Adrenal gland (tissue), 9 donors: ENCODE measurements at regions not wholly inside any gene's neighbourhood (a gene's known extent, or its start where the extent isn't known, plus 50 kb on each side); places are given as distances from the start of the nearest gene placed in this dataset.
A peak's percentile ranks its signal among the peaks of the same experiment; 100 is the strongest.

Experiments
- DNase-seq, 7 donors: peaks; one replicate each; pipeline ENCODE4 v3.0.0-alpha.2; 2019 to 2020
- H3K27ac ChIP-seq, 5 donors: fragments of 200-600 bp; sonication (generic) in 4 of 5; 1 replicate in 3 of 5; 2 replicates in 2 of 5; pipeline versions ENCODE4 v1.5.1 to v1.8.0; 2016 to 2020; ENCODE audit warnings: mild to moderate bottlenecking in 1 of 5
- H3K27me3 ChIP-seq: fragments of 200-600 bp; 2 replicates; pipeline ENCODE4 v1.8.0; 2021
- H3K36me3 ChIP-seq, 2 donors: fragments of 200-600 bp; replicated peaks in 1 of 2; 1 replicate in 1 of 2; 2 replicates in 1 of 2; pipeline versions ENCODE4 v1.5.1 to v1.8.0; 2018 to 2022
- H3K4me1 ChIP-seq, 2 donors: fragments of 200-600 bp; replicated peaks in 1 of 2; 1 replicate in 1 of 2; 2 replicates in 1 of 2; pipeline versions ENCODE4 v1.5.1 to v1.8.0; 2018 to 2021
- H3K4me3 ChIP-seq, 4 donors: fragments of 200-600 bp; sonication (generic) in 3 of 4; one replicate each; pipeline ENCODE4 v1.5.1; 2016 to 2018
- H3K9me3 ChIP-seq, 3 donors: fragments of 200-600 bp; sonication (generic) in 1 of 3; replicated peaks in 1 of 3; 1 replicate in 2 of 3; 2 replicates in 1 of 3; pipeline versions ENCODE4 v1.5.1 to v1.8.0; 2016 to 2021
- POLR2A ChIP-seq, 2 donors: fragments of 450-650 bp; IDR thresholded peaks; one replicate each; pipeline ENCODE4 v1.6.1; 2017; ENCODE audit warnings: antibody characterized with exemption in 2 of 2, mild to moderate bottlenecking in 2 of 2, moderate library complexity in 1 of 2
- WGBS, 4 donors: extraction: QIAGEN DNeasy Blood & Tissue Kit in 2 of 4; methylation state at CpG; one replicate each; pipeline versions ENCODE4 v1.1.5 to v1.1.7; 2013 to 2017; 5-methylcytosine and 5-hydroxymethylcytosine counted together
- intact Hi-C, 2 donors: fragments of 100-400 bp; cut with DNase I; formaldehyde crosslinking; loops; one replicate each; pipeline versions ENCODE4 v1.14.1 to v1.15.0; 2022 to 2023
- TF ChIP-seq, protein P1 (sequence below), 6 experiments: fragments of 450-650 bp in 4 of 6; fragments of 200-600 bp in 2 of 6; sonication (generic) in 1 of 6; IDR thresholded peaks; 1 replicate in 5 of 6; 2 replicates in 1 of 6; pipeline versions ENCODE4 v1.5.1 to v1.8.0; 2016 to 2021; ENCODE audit warnings: antibody characterized with exemption in 6 of 6, mild to moderate bottlenecking in 2 of 6, moderate library complexity in 1 of 6
- donor health status: healthy with polysubstance abuse.
- donor health status: Bipolar disorder and iron deficiency.
- donor health status: DM: yes; HTN: yes; CAD: no.
- donor health status: DM: no; HTN: no; CAD: no.
- donor health status: DM: no; HTN: no; CAD: no.

DNA sequence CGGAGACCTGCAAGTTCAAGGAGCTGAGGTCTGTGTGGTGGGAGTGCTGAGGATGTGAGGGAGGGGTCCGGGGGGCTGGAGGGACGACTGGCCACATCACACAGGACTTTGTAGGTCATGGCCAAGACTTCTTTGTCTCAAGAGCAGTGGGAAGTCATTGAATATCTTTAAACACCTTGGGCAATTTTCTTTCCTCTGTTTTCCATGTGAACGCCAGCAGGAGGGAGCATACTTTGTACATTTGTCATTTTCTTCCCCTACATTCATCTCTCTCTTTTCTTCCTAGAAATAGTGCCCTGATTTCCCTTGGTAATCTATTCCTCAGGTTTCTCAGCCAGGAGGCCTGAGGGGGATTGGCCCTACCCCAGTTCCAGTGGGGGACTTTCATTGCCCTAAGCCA is 153.7 kb upstream of the MSX2 start:
- H3K36me3 ChIP-seq, result no peaks in the 10 kb centered on the region
- H3K9me3 ChIP-seq, result no peaks in the 10 kb centered on the region
- H3K27ac ChIP-seq, result no peak overlapping the region
- no peak for TF ChIP-seq POLR2A (IDR thresholded peaks at IDR 0.05)
- TF ChIP-seq, protein P1, sequence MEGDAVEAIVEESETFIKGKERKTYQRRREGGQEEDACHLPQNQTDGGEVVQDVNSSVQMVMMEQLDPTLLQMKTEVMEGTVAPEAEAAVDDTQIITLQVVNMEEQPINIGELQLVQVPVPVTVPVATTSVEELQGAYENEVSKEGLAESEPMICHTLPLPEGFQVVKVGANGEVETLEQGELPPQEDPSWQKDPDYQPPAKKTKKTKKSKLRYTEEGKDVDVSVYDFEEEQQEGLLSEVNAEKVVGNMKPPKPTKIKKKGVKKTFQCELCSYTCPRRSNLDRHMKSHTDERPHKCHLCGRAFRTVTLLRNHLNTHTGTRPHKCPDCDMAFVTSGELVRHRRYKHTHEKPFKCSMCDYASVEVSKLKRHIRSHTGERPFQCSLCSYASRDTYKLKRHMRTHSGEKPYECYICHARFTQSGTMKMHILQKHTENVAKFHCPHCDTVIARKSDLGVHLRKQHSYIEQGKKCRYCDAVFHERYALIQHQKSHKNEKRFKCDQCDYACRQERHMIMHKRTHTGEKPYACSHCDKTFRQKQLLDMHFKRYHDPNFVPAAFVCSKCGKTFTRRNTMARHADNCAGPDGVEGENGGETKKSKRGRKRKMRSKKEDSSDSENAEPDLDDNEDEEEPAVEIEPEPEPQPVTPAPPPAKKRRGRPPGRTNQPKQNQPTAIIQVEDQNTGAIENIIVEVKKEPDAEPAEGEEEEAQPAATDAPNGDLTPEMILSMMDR (IDR thresholded peaks at IDR 0.05), result no peak
- WGBS, 4 donors, result 64 to 79% (median 76%) methylated on average over 4 of the region's 4 CpGs
- H3K4me1 ChIP-seq, result peaks cover 0 to 5% of the 10 kb centered on the region in 2 donors
- intact Hi-C loops, result no loop called here
- DNase-seq, result no peak
- no peaks in the 10 kb centered on the region for H3K27me3 ChIP-seq
- no peak overlapping the region for H3K4me3 ChIP-seq

DNA sequence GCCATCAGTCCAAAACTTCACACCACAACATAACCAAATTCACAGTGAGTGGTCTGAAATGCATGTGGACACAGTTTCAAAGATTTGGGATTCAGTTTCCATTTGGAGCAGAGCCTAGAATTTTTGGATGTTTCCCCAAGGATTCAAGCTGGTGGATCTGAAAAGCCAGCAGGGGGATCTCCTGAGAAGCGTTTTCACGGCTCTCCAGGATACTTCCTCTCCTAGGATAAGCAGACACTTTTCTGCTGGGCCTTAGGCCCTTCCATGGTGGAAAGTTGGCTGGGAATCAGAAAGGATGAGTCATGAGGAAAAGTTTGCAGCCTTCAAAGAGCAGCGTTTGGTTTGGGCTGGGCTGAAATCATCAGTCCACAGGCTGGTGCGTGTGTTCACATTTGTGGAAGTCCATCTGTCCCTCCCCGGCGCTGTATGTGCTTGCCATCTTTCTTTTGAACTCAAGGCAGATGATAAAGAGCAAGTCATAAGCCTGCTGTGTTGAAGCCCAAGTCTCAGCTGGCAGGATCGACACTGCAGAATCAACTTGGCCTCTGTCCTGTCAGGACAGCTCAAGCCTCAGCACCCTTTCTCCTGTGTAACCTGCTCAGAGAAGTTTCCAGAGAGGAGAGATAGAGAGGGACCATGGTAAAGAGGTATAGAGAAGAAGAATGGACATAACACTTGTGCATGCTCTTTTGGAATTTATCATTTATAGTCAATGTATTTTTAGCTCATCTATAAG is 152.6 kb upstream of the MSX2 start:
- H3K4me3 ChIP-seq, result no peak overlapping the region
- H3K27ac ChIP-seq, result peak overlapping the region in 2 of 5 donors; percentile 45 to 48
- H3K27me3 ChIP-seq, result peaks cover 3% of the 10 kb centered on the region
- no peaks in the 10 kb centered on the region for H3K9me3 ChIP-seq
- 16 to 32% (median 26%) methylated on average over 7 of the region's 7 CpGs for WGBS, 4 donors
- H3K4me1 ChIP-seq, result peaks cover 0 to 5% of the 10 kb centered on the region in 2 donors
- DNase-seq, result peak; percentile 79 to 88 (median 83)
- intact Hi-C loops, result no loop called here
- no peak for TF ChIP-seq POLR2A (IDR thresholded peaks at IDR 0.05)
- TF ChIP-seq, protein P1 (IDR thresholded peaks at IDR 0.05), result peak in 2 of 6 experiments; percentile 8 to 23
- no peaks in the 10 kb centered on the region for H3K36me3 ChIP-seq

DNA sequence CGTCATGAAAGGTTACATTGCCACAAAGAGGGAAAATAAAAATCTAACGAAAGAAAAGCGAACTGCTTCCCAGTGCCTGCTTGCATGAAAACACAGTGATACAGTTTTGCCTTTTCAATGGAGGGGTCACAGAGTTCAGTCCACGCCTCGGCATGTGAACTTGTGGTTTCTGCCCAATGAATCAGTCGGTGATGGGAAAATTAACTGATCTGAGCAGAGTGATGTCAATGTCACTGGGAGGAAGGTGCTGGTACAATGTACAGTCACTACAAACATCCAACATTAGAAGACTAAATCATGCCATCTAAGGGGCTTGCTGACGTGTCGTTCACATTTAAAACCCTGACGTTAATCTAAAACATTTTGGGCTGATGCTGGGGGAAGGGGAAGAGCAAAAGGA is 151.8 kb upstream of the MSX2 start:
- WGBS, 4 donors, result 81 to 90% (median 88%) methylated on average over 9 of the region's 9 CpGs
- intact Hi-C loops, result no loop called here
- DNase-seq, result no peak

DNA sequence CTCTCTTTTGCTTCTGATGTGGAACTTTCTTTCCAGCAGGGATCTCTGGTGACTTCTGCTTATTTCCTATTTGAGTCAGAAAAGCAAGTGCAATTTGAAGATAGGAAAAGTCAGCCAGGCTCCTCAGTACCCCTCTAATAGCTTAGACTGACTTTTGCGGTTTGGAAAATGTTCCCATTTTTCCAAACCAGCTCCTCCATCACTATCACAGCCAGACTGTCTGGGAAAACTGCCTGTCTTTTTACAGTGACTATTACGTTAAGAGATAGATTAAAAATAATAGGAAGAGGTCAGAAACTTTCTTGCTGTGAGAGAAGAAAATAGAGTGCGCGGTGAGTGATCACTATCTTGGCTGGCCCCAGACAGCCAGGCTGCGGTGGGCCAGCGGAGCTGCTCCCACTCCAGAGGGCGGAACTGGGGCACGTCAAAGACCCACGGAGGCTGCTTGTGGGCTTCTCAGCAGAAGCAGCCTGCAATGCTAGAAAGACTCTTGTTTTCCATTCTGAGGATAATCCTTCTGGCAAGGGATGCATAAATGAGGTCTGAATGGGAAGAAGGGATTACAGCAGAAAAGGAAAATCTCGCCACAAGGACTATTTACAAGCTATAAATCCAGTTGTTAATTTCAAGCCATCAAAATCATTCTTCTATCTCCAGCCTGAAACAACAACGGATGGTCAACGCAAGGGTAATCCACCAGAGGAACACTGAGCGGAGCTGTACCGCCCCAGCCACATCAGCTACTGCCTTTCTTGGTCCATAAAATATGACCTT is 151.0 kb upstream of the MSX2 start:
- intact Hi-C loops, result no loop called here
- H3K27ac ChIP-seq, result no peak overlapping the region
- no peaks in the 10 kb centered on the region for H3K9me3 ChIP-seq
- H3K4me3 ChIP-seq, result no peak overlapping the region
- H3K36me3 ChIP-seq, result no peaks in the 10 kb centered on the region
- peaks cover 0 to 5% of the 10 kb centered on the region in 2 donors for H3K4me1 ChIP-seq
- 67 to 79% (median 68%) methylated on average over 14 of the region's 14 CpGs for WGBS, 4 donors
- DNase-seq, result no peak
- TF ChIP-seq, protein P1 (IDR thresholded peaks at IDR 0.05), result no peak
- no peak for TF ChIP-seq POLR2A (IDR thresholded peaks at IDR 0.05)
- peaks cover 17% of the 10 kb centered on the region for H3K27me3 ChIP-seq

More for the DNA sequence above, 151.8 kb upstream of the MSX2 start:
- Histone ChIP-seq H3K4me3 (no peak overlapping the region), H3K27ac (no peak overlapping the region), H3K4me1 (peaks cover 0 to 5% of the 10 kb centered on the region in 2 donors), H3K27me3 (peaks cover 9% of the 10 kb centered on the region), H3K36me3 (no peaks in the 10 kb centered on the region), H3K9me3 (no peaks in the 10 kb centered on the region)
- TF ChIP-seq, protein P1 (IDR thresholded peaks at IDR 0.05), result no peak
- TF ChIP-seq POLR2A (IDR thresholded peaks at IDR 0.05), result no peak
